GM19023 (cell line): ENCODE measurements at regions not wholly inside any gene's neighbourhood (a gene's known extent, or its start where the extent isn't known, plus 50 kb on each side); places are given as distances from the start of the nearest gene placed in this dataset.
"Not testable (repeated sequence)": the region's sequence is repeated elsewhere in the genome, so short reads cannot be mapped to it uniquely, and the experiment has no call there.

Experiments used
- ATAC-seq: cut with Tn5 transposase; IDR thresholded peaks from one replicate; pipeline ENCODE4 v1.9.1; 2021; ENCODE audit warnings: mild to moderate bottlenecking, moderate library complexity; ENCODE audit not compliant: unreplicated experiment

- no peak for ATAC-seq
These were observed 143.8 kb downstream of the FGF1 start for GRCh38 chr5:142542078-142542477.

GRCh38 chr5:142540922-142541422, 144.9 kb downstream of the FGF1 start:
- ATAC-seq = no peak

GRCh38 chr5:142539154-142539740, 146.6 kb downstream of the FGF1 start:
- no peak for ATAC-seq

GRCh38 chr5:142537938-142538337, 148.0 kb downstream of the FGF1 start:
- no peak for ATAC-seq

GRCh38 chr5:142532781-142533176, 153.1 kb downstream of the FGF1 start:
- no peak for ATAC-seq

GRCh38 chr5:142531977-142532780, 153.7 kb downstream of the FGF1 start:
- no peak for ATAC-seq

- ATAC-seq = no peak
These were observed 155.0 kb downstream of the FGF1 start for GRCh38 chr5:142530904-142531303.

GRCh38 chr5:142529626-142530278, 156.1 kb downstream of the FGF1 start:
- no peak for ATAC-seq

GRCh38 chr5:142527664-142528295, 158.1 kb downstream of the FGF1 start:
- ATAC-seq = no peak

GRCh38 chr5:142527234-142527633, 158.7 kb downstream of the FGF1 start:
- ATAC-seq = no peak

GRCh38 chr5:142522983-142523382, 162.9 kb downstream of the FGF1 start:
- no peak for ATAC-seq

GRCh38 chr5:142521706-142522105, 164.2 kb downstream of the FGF1 start:
- no peak for ATAC-seq

- no peak for ATAC-seq
These were observed 165.0 kb downstream of the FGF1 start for GRCh38 chr5:142520885-142521284.

GRCh38 chr5:142519913-142520312, 166.0 kb downstream of the FGF1 start:
- ATAC-seq = not testable (repeated sequence)

- ATAC-seq = no peak
These were observed 168.1 kb downstream of the FGF1 start for GRCh38 chr5:142517840-142518239.

- ATAC-seq = no peak
These were observed 169.2 kb downstream of the FGF1 start for GRCh38 chr5:142516732-142517131.

GRCh38 chr5:142515036-142515435, 170.9 kb downstream of the FGF1 start:
- no peak for ATAC-seq

- no peak for ATAC-seq
These were observed 171.7 kb downstream of the FGF1 start for GRCh38 chr5:142514196-142514595.

GRCh38 chr5:142512043-142513042, 173.5 kb downstream of the FGF1 start:
- ATAC-seq = no peak

GRCh38 chr5:142511358-142511757, 174.5 kb downstream of the FGF1 start:
- no peak for ATAC-seq
